Astrocyte (in vitro differentiated cells and primary cell): ENCODE measurements at regions not wholly inside any gene's neighbourhood (a gene's known extent, or its start where the extent isn't known, plus 50 kb on each side); places are given as distances from the start of the nearest gene placed in this dataset.

Source experiments
- CTCF ChIP-seq: IDR thresholded peaks from 2 replicates; pipeline ENCODE4 v1.5.1; 2011; ENCODE audit warnings: low read depth, mild to moderate bottlenecking, inconsistent platforms, low read length, moderate library complexity; ENCODE audit not compliant: insufficient read depth
- EZH2 ChIP-seq: IDR thresholded peaks from 2 replicates; pipeline ENCODE4 v1.6.1; 2012; ENCODE audit warnings: mild to moderate bottlenecking, low read length, inconsistent platforms; ENCODE audit not compliant: insufficient read depth

GRCh38 chr3:13220991-13221390 lies 147.8 kb upstream of the IQSEC1 start:
- no peak for TF ChIP-seq CTCF
- TF ChIP-seq EZH2: no peak
